Neutrophil (primary cell): ENCODE measurements at regions not wholly inside any gene's neighbourhood (a gene's known extent, or its start where the extent isn't known, plus 50 kb on each side); places are given as distances from the start of the nearest gene placed in this dataset.

ENCODE experiments used
- H3K27ac ChIP-seq: fragments of 200-600 bp; sonication (generic); 2 replicates; pipeline ENCODE4 v1.5.1; 2016; ENCODE audit warnings: mild to moderate bottlenecking, moderate library complexity
- H3K27me3 ChIP-seq: fragments of 200-600 bp; sonication (generic); 2 replicates; pipeline ENCODE4 v1.6.0; 2016; ENCODE audit warnings: mild to moderate bottlenecking
- H3K36me3 ChIP-seq: fragments of 200-600 bp; sonication (generic); 2 replicates; pipeline ENCODE4 v1.5.1; 2017
- H3K4me1 ChIP-seq, 2 experiments: fragments of 200-600 bp in 1 of 2; sonication (generic) in 1 of 2; 1 replicate in 1 of 2; 2 replicates in 1 of 2; pipeline versions ENCODE4 v1.5.1 to v1.6.1; 2013 to 2016; ENCODE audit warnings: low read depth in 1 of 2, low read length in 1 of 2, mild to moderate bottlenecking in 1 of 2, moderate library complexity in 1 of 2; ENCODE audit not compliant: control insufficient read depth in 1 of 2, insufficient read depth in 1 of 2
- H3K4me3 ChIP-seq, 2 experiments: fragments of 200-600 bp in 1 of 2; sonication (generic) in 1 of 2; 1 replicate in 1 of 2; 2 replicates in 1 of 2; pipeline ENCODE4 v1.5.1; 2013 to 2016; ENCODE audit warnings: low read depth in 1 of 2, low read length in 1 of 2, mild to moderate bottlenecking in 1 of 2, moderate library complexity in 1 of 2
- H3K9me3 ChIP-seq: fragments of 200-600 bp; sonication (generic); 2 replicates; pipeline ENCODE4 v1.5.1; 2016
- CTCF ChIP-seq: fragments of 200-600 bp; sonication (generic); IDR thresholded peaks from 2 replicates; pipeline ENCODE4 v1.5.1; 2016; ENCODE audit warnings: antibody characterized with exemption

DNA sequence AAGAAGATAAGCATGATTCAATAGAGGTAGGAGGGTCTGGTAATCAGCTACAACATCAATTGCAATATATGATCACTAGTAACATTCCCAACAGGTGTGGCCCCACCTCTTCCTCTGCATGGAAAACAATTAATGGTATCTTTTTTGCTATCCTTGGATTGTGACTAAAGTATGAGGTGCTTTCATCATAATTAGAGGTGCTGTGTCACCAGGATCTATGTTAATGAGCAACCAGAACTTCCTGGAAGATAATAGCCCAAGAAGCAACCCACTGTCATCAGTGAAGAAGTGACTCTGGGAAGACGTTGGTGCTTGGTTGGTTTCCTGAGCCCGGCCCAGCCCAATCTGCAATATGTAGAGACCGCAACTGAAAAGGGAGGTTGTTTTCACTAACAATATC, 167.2 kb downstream of the SETD4 start:
- Histone ChIP-seq H3K4me3 (no peak overlapping the region), H3K36me3 (no peaks in the 10 kb centered on the region), H3K27me3 (no peaks in the 10 kb centered on the region), H3K9me3 (no peaks in the 10 kb centered on the region), H3K27ac (no peak overlapping the region), H3K4me1 (no peaks in the 10 kb centered on the region)
- no peak for TF ChIP-seq CTCF

- no peak for TF ChIP-seq CTCF
Measured at GRCh38 chr21:35886887-35887286, 173.4 kb downstream of the SETD4 start.

GRCh38 chr21:35885942-35886541, 174.3 kb downstream of the SETD4 start:
- Histone ChIP-seq H3K4me3 (no peak overlapping the region), H3K36me3 (no peaks in the 10 kb centered on the region), H3K27ac (no peak overlapping the region), H3K27me3 (no peaks in the 10 kb centered on the region), H3K9me3 (no peaks in the 10 kb centered on the region), H3K4me1 (no peaks in the 10 kb centered on the region)
- no peak for TF ChIP-seq CTCF

More at GRCh38 chr21:35886887-35887286, 173.4 kb downstream of the SETD4 start:
- H3K27me3 ChIP-seq = no peaks in the 10 kb centered on the region
- no peaks in the 10 kb centered on the region for H3K36me3 ChIP-seq
- no peaks in the 10 kb centered on the region for H3K9me3 ChIP-seq
- no peak overlapping the region for H3K27ac ChIP-seq
- no peak overlapping the region for H3K4me3 ChIP-seq
- H3K4me1 ChIP-seq = no peaks in the 10 kb centered on the region

GRCh38 chr21:35882791-35883240, 177.5 kb downstream of the SETD4 start:
- Histone ChIP-seq H3K27me3 (no peaks in the 10 kb centered on the region), H3K4me1 (no peaks in the 10 kb centered on the region), H3K9me3 (no peaks in the 10 kb centered on the region), H3K36me3 (no peaks in the 10 kb centered on the region), H3K27ac (no peak overlapping the region), H3K4me3 (no peak overlapping the region)
- TF ChIP-seq CTCF = no peak

- no peak overlapping the region for H3K4me3 ChIP-seq
- H3K9me3 ChIP-seq = no peaks in the 10 kb centered on the region
- H3K27me3 ChIP-seq = no peaks in the 10 kb centered on the region
- no peaks in the 10 kb centered on the region for H3K4me1 ChIP-seq
- H3K27ac ChIP-seq = no peak overlapping the region
- no peak for TF ChIP-seq CTCF
- no peaks in the 10 kb centered on the region for H3K36me3 ChIP-seq
Measured at GRCh38 chr21:35873441-35873840, 186.9 kb downstream of the SETD4 start.
